Endothelial cell of umbilical vein (primary cell): ENCODE measurements at regions not wholly inside any gene's neighbourhood (a gene's known extent, or its start where the extent isn't known, plus 50 kb on each side); places are given as distances from the start of the nearest gene placed in this dataset.

Experiments used
- CTCF ChIP-seq, 2 donors: IDR thresholded peaks; 1 replicate in 1 of 2; 2 replicates in 1 of 2; pipeline ENCODE4 v1.5.1; 2011; ENCODE audit warnings: low read length in 2 of 2, mild to moderate bottlenecking in 2 of 2, moderate library complexity in 2 of 2, control low read depth in 1 of 2, inconsistent platforms in 1 of 2, low read depth in 1 of 2; ENCODE audit not compliant: insufficient read depth in 1 of 2; ENCODE audit errors: extremely low read depth in 1 of 2
- EZH2 ChIP-seq: IDR thresholded peaks from 2 replicates; pipeline ENCODE4 v1.6.1; 2012; ENCODE audit warnings: borderline replicate concordance, low read depth, mild to moderate bottlenecking, moderate library complexity, low read length, inconsistent platforms; ENCODE audit not compliant: severe bottlenecking
- GATA2 ChIP-seq: IDR thresholded peaks from 2 replicates; pipeline ENCODE4 v1.7.0; 2011; ENCODE audit warnings: low read depth, mild to moderate bottlenecking, moderate library complexity, mixed read lengths, low read length; ENCODE audit not compliant: insufficient read length, insufficient read depth
- JUN ChIP-seq: IDR thresholded peaks from 2 replicates; pipeline ENCODE4 v1.6.1; 2011; ENCODE audit warnings: borderline replicate concordance, low read depth; ENCODE audit not compliant: insufficient read length, insufficient read depth
- MAX ChIP-seq: IDR thresholded peaks from 2 replicates; pipeline ENCODE4 v1.6.1; 2011; ENCODE audit not compliant: insufficient read depth, insufficient read length
- POLR2A ChIP-seq: IDR thresholded peaks from 2 replicates; pipeline ENCODE4 v1.6.1; 2012; ENCODE audit warnings: low read depth, mild to moderate bottlenecking, control low read depth, low read length
- POLR2AphosphoS5 ChIP-seq: IDR thresholded peaks from 2 replicates; pipeline ENCODE4 v1.6.1; 2012; ENCODE audit warnings: low read depth, mild to moderate bottlenecking, control low read depth, low read length, moderate library complexity; ENCODE audit not compliant: insufficient read depth

- TF ChIP-seq POLR2A = no peak
- TF ChIP-seq CTCF (IDR thresholded peaks at IDR 0.05; ENCODE audit: extremely low read depth in 1 of 2, insufficient read depth in 1 of 2, low read depth in 1 of 2, low read length in 2 of 2) = no peak
- no peak for TF ChIP-seq POLR2AphosphoS5
- TF ChIP-seq EZH2 = no peak
- TF ChIP-seq MAX = no peak
- TF ChIP-seq JUN = no peak
- TF ChIP-seq GATA2 = no peak
These were observed 68.6 kb upstream of the PAX6 start for GRCh38 chr11:31879681-31880080.
